T47D (cell line): ENCODE measurements at regions not wholly inside any gene's neighbourhood (a gene's known extent, or its start where the extent isn't known, plus 50 kb on each side); places are given as distances from the start of the nearest gene placed in this dataset.
"Not testable (repeated sequence)": the region's sequence is repeated elsewhere in the genome, so short reads cannot be mapped to it uniquely, and the experiment has no call there.

Source experiments
- DNase-seq, 2 experiments: peaks; one replicate each; pipeline versions ENCODE4 v3.0.0 to v3.0.0-alpha.2; 2011 to 2012; ENCODE audit warnings: low read depth in 1 of 2, low spot score in 1 of 2
- JUND ChIP-seq: IDR thresholded peaks from 2 replicates; pipeline ENCODE4 v1.6.1; 2012; ENCODE audit warnings: low read depth
- in situ Hi-C: cut with HindIII; loops from 2 replicates; pipeline ENCODE4 v1.10.0; 2016; ENCODE audit warnings: low sequenced_read_pairs, low pct_unique_long_range_greater_than_20kb

- DNase-seq, result no peak
- no peak for TF ChIP-seq JUND
- in situ Hi-C loops, result no loop called here
Measured at GRCh38 chr1:220966473-220966872, 87.2 kb downstream of the HLX start.

GRCh38 chr1:220966881-220967611 lies 87.8 kb downstream of the HLX start:
- TF ChIP-seq JUND, result no peak
- no peak for DNase-seq
- in situ Hi-C loops, result no loop called here

GRCh38 chr1:220967911-220968310 lies 88.7 kb downstream of the HLX start:
- no peak for TF ChIP-seq JUND
- no peak for DNase-seq
- in situ Hi-C loops, result no loop called here

GRCh38 chr1:220969281-220969680 lies 90.0 kb downstream of the HLX start:
- DNase-seq, in situ Hi-C loops: not testable (repeated sequence)

GRCh38 chr1:220970311-220970710 lies 91.1 kb downstream of the HLX start:
- DNase-seq, result no peak
- no peak for TF ChIP-seq JUND
- in situ Hi-C loops, result no loop called here

- TF ChIP-seq JUND, result no peak
- in situ Hi-C loops, result no loop called here
- no peak for DNase-seq
Measured at GRCh38 chr1:220971221-220971620, 92.0 kb downstream of the HLX start.

- no peak for DNase-seq
- in situ Hi-C loops, result no loop called here
- no peak for TF ChIP-seq JUND
Measured at GRCh38 chr1:220974431-220974830, 95.2 kb downstream of the HLX start.

GRCh38 chr1:220976390-220976789 lies 97.1 kb downstream of the HLX start:
- no peak for DNase-seq
- TF ChIP-seq JUND, result no peak
- in situ Hi-C loops, result no loop called here

GRCh38 chr1:220979371-220979770 lies 100.1 kb downstream of the HLX start:
- in situ Hi-C loops, result no loop called here
- DNase-seq, result no peak
- TF ChIP-seq JUND, result no peak

- in situ Hi-C loops, result no loop called here
- TF ChIP-seq JUND, result no peak
- DNase-seq, result no peak
Measured at GRCh38 chr1:220982686-220983085, 103.4 kb downstream of the HLX start.

GRCh38 chr1:220983877-220984635 lies 104.8 kb downstream of the HLX start:
- no peak for TF ChIP-seq JUND
- in situ Hi-C loops, result no loop called here
- DNase-seq, result peak in 1 of 2 experiments; percentile 17

- no peak for DNase-seq
- no peak for TF ChIP-seq JUND
- in situ Hi-C loops, result no loop called here
Measured at GRCh38 chr1:220990427-220991339, 111.4 kb downstream of the HLX start.
